ENCODE measurements at regions not wholly inside any gene's neighbourhood (a gene's known extent, or its start where the extent isn't known, plus 50 kb on each side); places are given as distances from the start of the nearest gene placed in this dataset.
"Not testable (repeated sequence)": the region's sequence is repeated elsewhere in the genome, so short reads cannot be mapped to it uniquely, and the experiment has no call there.

DNA sequence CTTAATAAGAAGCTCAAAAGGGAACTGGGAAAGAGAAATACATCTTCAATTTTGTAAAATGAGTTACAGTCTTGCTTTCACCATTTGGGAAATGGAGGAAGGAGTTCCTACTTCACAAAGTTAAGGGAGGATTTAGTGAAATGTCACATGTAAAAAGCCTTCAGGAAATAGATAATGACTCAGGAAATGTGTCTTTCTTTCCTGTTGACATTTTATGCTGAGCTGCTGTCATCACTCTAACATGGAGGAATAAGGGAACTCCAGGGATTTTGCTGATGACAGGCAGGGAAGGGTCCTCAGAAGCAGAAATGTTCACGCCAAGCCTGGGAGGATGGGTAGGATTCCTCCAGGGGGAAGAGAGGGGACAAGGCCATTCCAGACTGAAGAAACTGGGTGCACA lies 251.1 kb downstream of the USP46 start:
- no peak overlapping the region for H3K4me3 Mint-ChIP-seq
- peaks cover 2 to 6% of the 10 kb centered on the region in 2 donors for H3K27me3 Mint-ChIP-seq
- no peak for ATAC-seq (replicated peaks)
- H3K9me3 Mint-ChIP-seq: peaks cover 4 to 8% of the 10 kb centered on the region in 2 donors
- DNase-seq: no peak
- H3K4me1 Mint-ChIP-seq: peaks cover 0 to 5% of the 10 kb centered on the region in 2 donors
- H3K36me3 Mint-ChIP-seq: no peaks in the 10 kb centered on the region
- H3K27ac Mint-ChIP-seq: no peak overlapping the region

DNA sequence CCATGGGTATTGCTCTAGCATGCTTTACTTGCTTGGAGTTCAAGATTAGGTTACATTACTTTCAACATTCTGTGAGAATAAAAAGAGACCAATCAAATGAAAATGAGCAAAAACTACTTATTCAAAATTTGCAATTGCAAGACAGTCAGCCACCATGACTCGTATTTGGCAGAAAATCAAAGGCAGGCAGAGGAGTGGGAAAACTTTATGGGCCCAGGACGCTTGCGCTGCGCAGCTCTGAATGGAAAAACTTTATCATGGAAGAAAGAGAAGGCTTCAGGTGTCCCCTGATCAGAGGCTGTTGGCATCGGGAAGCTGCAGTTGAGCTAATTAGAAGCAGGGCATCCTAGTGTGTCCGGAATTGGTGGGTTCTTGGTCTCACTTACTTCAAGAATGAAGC lies 250.6 kb downstream of the USP46 start:
- Mint-ChIP-seq H3K9me3 (peaks cover 4 to 10% of the 10 kb centered on the region in 2 donors), H3K4me1 (peaks cover 0 to 5% of the 10 kb centered on the region in 2 donors), H3K4me3 (no peak overlapping the region), H3K27me3 (peaks cover 5 to 6% of the 10 kb centered on the region in 2 donors), H3K36me3 (no peaks in the 10 kb centered on the region), H3K27ac (no peak overlapping the region)
- ATAC-seq (replicated peaks): no peak
- DNase-seq: no peak

DNA sequence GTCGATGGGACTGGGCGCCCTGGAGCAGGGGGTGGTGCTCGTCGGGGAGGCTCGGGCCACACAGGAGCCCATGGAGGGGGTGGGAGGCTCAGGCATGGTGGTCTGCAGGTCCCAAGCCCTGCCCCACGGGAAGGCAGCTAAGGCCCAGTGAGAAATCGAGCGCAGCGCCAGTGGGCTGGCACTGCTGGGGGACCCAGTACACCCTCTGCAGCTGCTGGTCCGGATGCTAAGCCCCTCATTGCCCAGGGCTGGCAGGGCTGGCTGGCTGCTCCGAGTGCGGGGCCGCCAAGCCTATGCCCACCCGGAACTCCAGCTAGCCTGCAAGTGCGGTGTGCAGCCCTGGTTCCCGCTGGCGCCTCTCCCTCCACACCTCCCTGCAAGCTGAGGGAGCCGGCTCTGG lies 249.3 kb downstream of the USP46 start:
- H3K27ac Mint-ChIP-seq; DNase-seq; ATAC-seq (replicated peaks); H3K36me3 Mint-ChIP-seq; H3K27me3 Mint-ChIP-seq; H3K4me3 Mint-ChIP-seq; H3K4me1 Mint-ChIP-seq; H3K9me3 Mint-ChIP-seq: not testable (repeated sequence)

DNA sequence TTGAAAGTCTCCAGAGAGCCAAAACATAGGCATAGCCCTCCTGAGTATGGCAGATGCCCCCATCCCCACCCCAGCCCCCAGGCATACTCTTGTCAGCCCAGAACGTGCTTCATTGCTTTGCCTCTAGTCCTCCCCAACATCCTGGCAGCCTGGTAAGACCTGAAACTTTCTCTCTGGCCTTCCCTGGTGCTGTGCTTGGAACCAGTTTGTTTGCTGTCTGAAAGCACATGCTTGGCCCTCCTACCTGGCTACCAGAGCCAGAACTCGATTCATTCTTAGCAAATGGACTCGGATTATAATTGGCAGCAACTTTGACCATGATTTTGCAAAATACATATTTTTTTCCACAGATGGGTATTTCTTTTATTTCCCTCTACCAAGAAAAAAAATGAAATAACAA lies 248.1 kb downstream of the USP46 start:
- H3K4me3 Mint-ChIP-seq: no peak overlapping the region
- DNase-seq: no peak
- H3K9me3 Mint-ChIP-seq: peaks cover 4 to 10% of the 10 kb centered on the region in 2 donors
- ATAC-seq (replicated peaks): no peak
- H3K27ac Mint-ChIP-seq: no peak overlapping the region
- no peaks in the 10 kb centered on the region for H3K4me1 Mint-ChIP-seq
- H3K36me3 Mint-ChIP-seq: no peaks in the 10 kb centered on the region
- peaks cover under 1 to 5% of the 10 kb centered on the region in 2 donors for H3K27me3 Mint-ChIP-seq

DNA sequence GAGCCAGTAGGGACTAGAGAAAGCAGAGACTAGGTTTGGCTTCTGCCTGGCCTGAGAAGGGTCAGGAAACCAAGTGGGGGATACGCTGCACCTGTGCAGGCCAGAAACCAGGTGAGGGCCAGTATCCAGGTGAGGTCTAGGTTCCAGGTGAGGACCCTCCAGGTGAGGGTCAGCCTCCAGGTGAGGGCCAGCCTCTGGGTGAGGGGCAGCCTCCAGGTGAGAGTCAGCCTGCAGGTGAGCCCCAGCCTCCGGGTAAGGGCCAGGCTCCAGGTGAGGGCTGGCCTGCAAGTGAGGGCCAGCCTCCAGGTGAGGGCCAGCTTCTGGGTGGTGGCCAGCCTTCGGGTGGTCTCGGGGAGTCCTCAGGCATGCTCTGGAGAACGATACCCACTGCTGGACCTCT lies 238.8 kb downstream of the USP46 start:
- no peak overlapping the region for H3K4me3 Mint-ChIP-seq
- H3K36me3 Mint-ChIP-seq: no peaks in the 10 kb centered on the region
- no peak for DNase-seq
- H3K27me3 Mint-ChIP-seq: no peaks in the 10 kb centered on the region
- H3K27ac Mint-ChIP-seq: no peak overlapping the region
- peaks cover 4 to 5% of the 10 kb centered on the region in 2 donors for H3K9me3 Mint-ChIP-seq
- no peak for ATAC-seq (replicated peaks)
- peaks cover 0 to 5% of the 10 kb centered on the region in 2 donors for H3K4me1 Mint-ChIP-seq

DNA sequence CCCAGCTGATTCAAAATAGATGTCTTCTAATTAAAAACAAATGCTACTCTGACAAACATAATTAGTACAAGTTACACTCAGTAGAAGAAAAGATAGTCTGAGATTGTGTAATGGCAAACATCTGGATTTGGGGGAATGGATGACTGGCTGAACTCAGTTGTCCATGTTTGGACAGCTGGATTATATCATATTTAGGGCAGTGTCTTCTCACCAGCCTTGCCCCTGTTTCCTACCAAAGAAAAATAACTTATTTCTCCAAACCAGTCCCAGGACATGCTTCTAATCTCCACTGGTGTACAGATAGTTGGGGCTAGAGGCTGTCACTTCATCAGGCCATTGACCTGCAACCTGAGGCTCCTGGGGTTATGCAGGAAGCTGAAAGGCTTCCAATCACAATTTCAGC lies 237.3 kb downstream of the USP46 start:
- Mint-ChIP-seq H3K4me1 (peaks cover 0 to 5% of the 10 kb centered on the region in 2 donors), H3K36me3 (no peaks in the 10 kb centered on the region), H3K27me3 (no peaks in the 10 kb centered on the region), H3K27ac (no peak overlapping the region), H3K9me3 (peaks cover 4 to 7% of the 10 kb centered on the region in 2 donors), H3K4me3 (no peak overlapping the region)
- ATAC-seq (replicated peaks) (no peak), DNase-seq (no peak)

DNA sequence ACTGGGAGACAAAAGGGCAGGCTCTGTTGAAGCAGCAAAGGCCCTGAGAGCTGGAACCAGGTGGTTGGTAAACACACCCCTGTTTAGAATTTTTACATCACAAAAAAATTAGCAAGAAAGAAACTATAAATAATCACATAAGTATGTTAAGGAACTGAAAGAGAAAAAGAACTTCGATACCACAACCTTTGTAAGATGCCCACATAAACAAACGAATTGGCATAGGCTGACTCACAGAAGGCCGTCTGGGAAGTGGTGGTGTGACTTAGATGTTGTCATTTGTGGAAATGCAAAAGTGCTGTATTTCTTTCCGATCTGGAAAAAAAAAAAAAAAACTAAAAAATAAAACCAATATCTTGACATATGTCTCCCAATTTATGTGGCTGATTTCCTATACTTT lies 235.1 kb downstream of the USP46 start:
- ATAC-seq (replicated peaks) (peak; percentile 59 to 85), DNase-seq (no peak)
- H3K9me3 Mint-ChIP-seq: peaks cover 1 to 4% of the 10 kb centered on the region in 2 donors
- no peak overlapping the region for H3K4me3 Mint-ChIP-seq
- peaks cover 0 to 5% of the 10 kb centered on the region in 2 donors for H3K4me1 Mint-ChIP-seq
- no peaks in the 10 kb centered on the region for H3K27me3 Mint-ChIP-seq
- no peaks in the 10 kb centered on the region for H3K36me3 Mint-ChIP-seq
- H3K27ac Mint-ChIP-seq: peak overlapping the region; percentile 60

DNA sequence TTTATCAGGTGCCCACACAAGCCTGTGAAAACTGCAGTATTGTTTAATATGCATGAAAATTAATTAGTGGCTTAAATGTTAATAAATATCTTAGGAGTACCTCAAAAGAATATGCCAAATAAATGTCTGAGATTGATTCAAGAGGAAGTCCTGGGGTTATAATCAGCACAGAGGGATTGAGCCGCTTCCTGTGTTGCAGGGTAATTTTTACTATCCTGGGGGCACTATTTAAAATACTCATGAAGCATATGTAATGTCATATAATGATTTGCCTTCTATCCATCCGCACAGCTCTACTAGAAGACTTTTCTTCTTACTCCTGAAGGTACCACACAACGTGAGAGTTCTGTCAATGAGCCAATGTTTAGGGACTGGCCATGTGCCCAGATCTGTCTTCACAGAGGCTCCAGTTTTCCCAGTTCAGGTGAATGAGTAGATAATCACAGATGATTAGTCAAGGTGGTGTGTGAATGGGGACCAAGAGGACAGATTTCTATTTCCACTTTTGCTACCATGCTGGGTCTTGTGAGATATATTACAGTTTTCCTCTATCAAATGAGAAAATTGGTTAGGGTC lies 233.3 kb downstream of the USP46 start:
- H3K4me3 Mint-ChIP-seq: no peak overlapping the region

DNA sequence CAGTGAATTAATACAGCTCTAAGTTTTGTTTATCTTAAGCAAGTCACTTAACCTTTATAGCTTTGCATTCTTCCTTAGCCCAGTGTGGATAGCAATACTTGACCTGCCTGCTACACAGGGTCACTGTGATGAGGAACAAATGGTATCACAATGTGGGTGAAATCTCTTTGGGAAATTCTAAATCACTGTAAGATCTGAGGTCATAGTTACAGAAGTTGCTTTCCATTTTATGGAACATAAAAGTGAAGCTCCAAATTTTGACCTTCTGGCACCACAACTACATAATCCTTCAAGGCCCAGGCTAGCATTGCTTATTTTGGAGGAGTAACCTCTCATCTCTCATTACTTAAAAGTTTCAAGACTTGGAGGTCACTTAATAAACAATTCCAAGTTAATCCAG lies 227.7 kb downstream of the USP46 start:
- Mint-ChIP-seq H3K36me3 (no peaks in the 10 kb centered on the region), H3K9me3 (no peaks in the 10 kb centered on the region), H3K27ac (no peak overlapping the region), H3K27me3 (no peaks in the 10 kb centered on the region), H3K4me1 (no peaks in the 10 kb centered on the region), H3K4me3 (no peak overlapping the region)
- no peak for DNase-seq
- no peak for ATAC-seq (replicated peaks)

More for the DNA sequence above, 233.3 kb downstream of the USP46 start:
- Mint-ChIP-seq H3K27me3 (no peaks in the 10 kb centered on the region), H3K36me3 (no peaks in the 10 kb centered on the region), H3K27ac (no peak overlapping the region), H3K9me3 (peaks cover 0 to 3% of the 10 kb centered on the region in 2 donors), H3K4me1 (peaks cover 0 to 5% of the 10 kb centered on the region in 2 donors)
- DNase-seq (no peak), ATAC-seq (replicated peaks) (no peak)

DNA sequence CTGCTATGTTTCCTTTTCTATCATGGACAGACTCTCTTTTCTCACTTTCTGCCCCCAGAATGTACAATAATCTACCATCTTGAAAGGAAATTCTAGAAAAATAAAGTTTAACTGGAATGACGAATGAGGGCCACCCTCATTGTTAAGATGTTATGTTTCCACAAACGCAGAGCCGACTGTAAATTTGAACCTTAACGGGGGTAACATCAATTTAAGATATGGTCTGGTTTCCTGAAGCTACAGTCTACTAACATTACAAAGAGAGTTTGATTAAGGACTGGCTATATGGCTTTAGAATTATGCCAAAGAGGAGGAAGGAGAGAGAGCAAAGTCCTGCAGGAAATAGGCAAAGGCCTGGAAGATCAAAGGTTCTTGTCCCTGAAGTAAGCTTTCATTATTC lies 227.2 kb downstream of the USP46 start:
- Mint-ChIP-seq H3K27me3 (no peaks in the 10 kb centered on the region), H3K36me3 (no peaks in the 10 kb centered on the region), H3K4me1 (no peaks in the 10 kb centered on the region), H3K9me3 (no peaks in the 10 kb centered on the region), H3K4me3 (no peak overlapping the region), H3K27ac (no peak overlapping the region)
- ATAC-seq (replicated peaks): no peak
- no peak for DNase-seq

DNA sequence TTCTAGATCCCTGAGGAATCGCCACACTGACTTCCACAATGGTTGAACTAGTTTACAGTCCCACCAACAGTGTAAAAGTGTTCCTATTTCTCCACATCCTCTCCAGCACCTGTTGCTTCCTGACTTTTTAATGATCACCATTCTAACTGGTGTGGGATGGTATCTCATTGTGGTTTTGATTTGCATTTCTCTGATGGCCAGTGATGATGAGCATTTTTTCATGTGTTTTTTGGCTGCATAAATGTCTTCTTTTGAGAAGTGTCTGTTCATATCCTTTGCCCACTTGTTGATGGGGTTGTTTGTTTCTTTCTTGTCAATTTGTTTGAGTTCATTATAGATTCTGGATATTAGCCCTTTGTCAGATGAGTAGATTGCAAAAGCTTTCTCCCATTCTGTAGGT lies 216.6 kb downstream of the USP46 start:
- H3K36me3 Mint-ChIP-seq; H3K4me3 Mint-ChIP-seq; H3K27ac Mint-ChIP-seq; H3K27me3 Mint-ChIP-seq; DNase-seq; H3K9me3 Mint-ChIP-seq; ATAC-seq (replicated peaks); H3K4me1 Mint-ChIP-seq: not testable (repeated sequence)

DNA sequence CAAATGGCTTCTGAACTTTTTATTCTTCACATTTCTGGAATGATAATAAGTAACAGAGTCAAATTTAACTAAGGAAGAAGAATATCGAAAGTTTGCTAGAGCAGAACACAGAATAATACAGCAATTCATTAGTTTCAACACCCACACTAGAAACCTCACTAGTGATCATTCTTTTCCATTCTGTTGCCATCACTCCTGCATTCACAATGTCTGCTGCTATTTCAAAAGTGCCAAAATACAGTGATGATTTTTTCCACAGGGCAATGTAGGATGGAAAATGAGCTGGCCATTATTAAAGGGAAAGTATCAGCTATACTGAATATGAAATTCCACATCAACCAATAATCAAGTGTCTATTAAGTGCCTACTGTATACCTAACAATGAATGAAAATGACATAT lies 186.7 kb downstream of the USP46 start:
- Mint-ChIP-seq H3K4me1 (no peaks in the 10 kb centered on the region), H3K27me3 (peaks cover 0 to 4% of the 10 kb centered on the region in 2 donors), H3K4me3 (no peak overlapping the region), H3K27ac (no peak overlapping the region), H3K9me3 (peaks cover 0 to 2% of the 10 kb centered on the region in 2 donors), H3K36me3 (no peaks in the 10 kb centered on the region)
- no peak for DNase-seq
- no peak for ATAC-seq (replicated peaks)

DNA sequence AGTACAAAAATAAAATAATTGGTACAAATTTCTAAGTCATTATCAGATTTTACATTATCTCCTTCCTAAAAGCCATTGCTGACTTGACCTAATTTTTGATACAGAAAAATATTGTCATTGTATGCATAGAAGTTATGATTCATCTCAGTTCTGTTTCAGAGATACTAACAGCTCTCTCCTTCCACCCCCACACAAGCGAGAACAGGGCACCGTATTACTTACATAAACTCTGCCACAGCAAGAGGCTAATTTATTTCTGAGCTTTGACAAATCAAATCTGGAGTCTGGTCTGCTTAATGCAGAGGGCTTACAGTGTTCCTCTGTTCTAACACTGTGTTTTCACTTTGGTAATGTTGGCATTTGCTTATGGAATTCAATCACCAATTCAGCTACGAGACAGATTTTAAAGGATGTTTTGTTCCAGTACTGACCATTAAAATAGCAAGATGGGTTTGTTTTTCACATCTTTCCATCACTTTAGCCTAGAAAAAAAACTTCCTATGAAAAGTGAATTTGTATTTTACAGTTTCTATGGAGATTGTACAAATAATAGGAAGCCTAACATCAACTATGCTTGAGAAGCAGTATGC lies 181.8 kb downstream of the USP46 start:
- no peaks in the 10 kb centered on the region for H3K4me1 Mint-ChIP-seq
- ATAC-seq (replicated peaks) (no peak), DNase-seq (no peak)
- no peaks in the 10 kb centered on the region for H3K36me3 Mint-ChIP-seq
- peaks cover 0 to 4% of the 10 kb centered on the region in 2 donors for H3K27me3 Mint-ChIP-seq
- H3K9me3 Mint-ChIP-seq: no peaks in the 10 kb centered on the region
- H3K4me3 Mint-ChIP-seq: no peak overlapping the region
- no peak overlapping the region for H3K27ac Mint-ChIP-seq

DNA sequence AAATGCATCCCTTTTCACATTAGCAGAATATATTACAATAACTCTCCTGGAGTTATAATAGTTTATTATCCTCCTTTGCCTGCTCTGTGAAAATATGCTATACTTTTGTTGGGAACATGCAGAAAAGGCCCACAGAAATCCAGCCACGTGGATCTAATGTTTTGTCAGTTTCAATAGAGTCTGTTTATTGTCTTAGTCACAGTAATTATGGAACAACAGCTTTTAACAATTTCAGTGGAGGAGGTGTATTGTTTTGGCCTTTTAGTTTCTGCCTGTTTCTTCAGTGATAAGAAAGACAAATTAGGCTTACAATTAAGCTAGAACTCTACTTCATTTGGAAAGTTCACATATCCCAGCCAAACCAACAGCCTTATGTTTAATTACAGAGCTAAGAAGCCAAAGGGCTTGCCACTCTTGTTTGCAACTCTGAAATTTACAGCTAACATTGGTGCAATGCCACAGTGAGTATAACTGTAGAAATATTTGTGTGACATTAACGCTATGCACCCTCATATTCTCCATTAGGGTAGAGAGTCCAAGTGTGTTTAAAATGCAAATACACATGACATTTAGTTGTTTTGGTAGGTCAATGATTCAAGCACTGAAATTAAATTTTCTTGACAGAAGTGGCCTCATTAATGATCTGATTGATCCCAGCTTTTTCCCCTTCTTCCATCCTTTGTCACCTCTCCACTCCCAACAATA lies 175.8 kb downstream of the USP46 start:
- no peak for ATAC-seq (replicated peaks)
- DNase-seq: no peak
- no peaks in the 10 kb centered on the region for H3K4me1 Mint-ChIP-seq
- peaks cover 0 to 15% of the 10 kb centered on the region in 2 donors for H3K27me3 Mint-ChIP-seq
- H3K36me3 Mint-ChIP-seq: no peaks in the 10 kb centered on the region
- H3K4me3 Mint-ChIP-seq: no peak overlapping the region
- H3K27ac Mint-ChIP-seq: no peak overlapping the region
- no peaks in the 10 kb centered on the region for H3K9me3 Mint-ChIP-seq

DNA sequence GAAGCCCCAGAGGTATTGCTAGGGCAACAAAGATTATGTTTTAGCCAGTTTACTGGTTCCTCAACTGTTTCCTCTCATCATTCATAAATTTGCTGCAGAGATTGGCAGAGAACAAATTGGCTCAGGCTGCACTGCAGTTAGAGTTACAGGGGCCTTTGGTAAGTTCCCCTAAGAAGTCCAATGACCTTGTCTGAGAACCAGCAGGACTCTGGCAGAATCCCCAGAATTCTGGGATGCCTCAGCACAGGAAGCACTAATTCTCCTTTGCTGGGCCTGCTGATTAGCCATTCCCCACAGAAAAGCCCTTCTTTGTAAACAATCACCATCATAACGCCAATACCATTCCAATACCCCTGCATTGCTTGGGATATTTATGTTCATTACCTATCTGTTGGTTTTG lies 151.3 kb downstream of the USP46 start:
- no peak for ATAC-seq (replicated peaks)
- Mint-ChIP-seq H3K4me3 (no peak overlapping the region), H3K4me1 (no peaks in the 10 kb centered on the region), H3K9me3 (peaks cover 0 to 2% of the 10 kb centered on the region in 2 donors), H3K36me3 (no peaks in the 10 kb centered on the region), H3K27ac (no peak overlapping the region), H3K27me3 (peaks cover 4 to 13% of the 10 kb centered on the region in 2 donors)
- DNase-seq: no peak
